ENCODE measurements at regions not wholly inside any gene's neighbourhood (a gene's known extent, or its start where the extent isn't known, plus 50 kb on each side); places are given as distances from the start of the nearest gene placed in this dataset.

GRCh38 chr10:78736926-78737630 is 331.7 kb upstream of the ZMIZ1 start:
- H3K4me1 ChIP-seq (ENCODE audit: control insufficient read depth in 1 of 2, insufficient read depth in 2 of 2, low read length in 2 of 2) = no peaks in the 10 kb centered on the region
- TF ChIP-seq ZFX (IDR thresholded peaks at IDR 0.05) = no peak
- no peak for TF ChIP-seq SIN3A (IDR thresholded peaks at IDR 0.05; ENCODE audit: low read depth)
- no peak for TF ChIP-seq RAD21 (IDR thresholded peaks at IDR 0.05; ENCODE audit: low read depth)
- no peak for TF ChIP-seq CEBPB (IDR thresholded peaks at IDR 0.05; ENCODE audit: low read depth)
- POLR2A ChIA-PET = no interaction called here
- RAD21 ChIA-PET (ENCODE audit: low non-redundant PET in 1 of 2, low total read pairs in 2 of 2, uncharacterized antibody in 2 of 2, unreplicated experiment in 2 of 2) = no interaction called here
- H3K27ac ChIP-seq (ENCODE audit: low read depth, low read length) = no peak overlapping the region
- CTCF ChIA-PET = no interaction called here
- no peaks in the 10 kb centered on the region for H3K9me3 ChIP-seq (ENCODE audit: control insufficient read depth in 1 of 2, insufficient read depth in 1 of 2, low read depth in 1 of 2, low read length in 2 of 2)
- no peaks in the 10 kb centered on the region for H3K36me3 ChIP-seq (ENCODE audit: control insufficient read depth in 1 of 2, insufficient read depth in 2 of 2, low read length in 2 of 2)
- no peak overlapping the region for H2AFZ ChIP-seq (ENCODE audit: low read depth, low read length, poor library complexity, severe bottlenecking)
- H3K9ac ChIP-seq (ENCODE audit: low read length) = no peak overlapping the region
- no peak overlapping the region for H3K4me3 ChIP-seq (replicated peaks in 1 of 2; ENCODE audit: low read depth in 1 of 2, low read length in 2 of 2)
- DNase-seq (ENCODE audit: low read depth, low spot score) = no peak
- H3K27me3 ChIP-seq (ENCODE audit: insufficient read depth, low read length) = peaks cover 56% of the 10 kb centered on the region
- no peak for ATAC-seq
- H3K4me2 ChIP-seq (ENCODE audit: low read length) = no peak overlapping the region
- BruUV-seq (replicated peaks) = no TSS peak
- no peaks in the 10 kb centered on the region for H4K20me1 ChIP-seq (ENCODE audit: insufficient read depth)
- H3K9me2 ChIP-seq (ENCODE audit: insufficient read depth) = no peaks in the 10 kb centered on the region
- intact Hi-C loops (cut with micrococcal nuclease) = no loop called here
- H3K79me2 ChIP-seq (ENCODE audit: insufficient read depth, low read length) = no peaks in the 10 kb centered on the region

- ChIA-PET CTCF (no interaction called here), RAD21 (ENCODE audit: low non-redundant PET in 1 of 2, low total read pairs in 2 of 2, uncharacterized antibody in 2 of 2, unreplicated experiment in 2 of 2) (no interaction called here), POLR2A (no interaction called here)
- Histone ChIP-seq H2AFZ (ENCODE audit: low read depth, low read length, poor library complexity, severe bottlenecking) (no peak overlapping the region), H3K79me2 (ENCODE audit: insufficient read depth, low read length) (no peaks in the 10 kb centered on the region), H3K9ac (ENCODE audit: low read length) (no peak overlapping the region), H3K27ac (ENCODE audit: low read depth, low read length) (no peak overlapping the region), H3K9me3 (ENCODE audit: control insufficient read depth in 1 of 2, insufficient read depth in 1 of 2, low read depth in 1 of 2, low read length in 2 of 2) (no peaks in the 10 kb centered on the region), H3K27me3 (ENCODE audit: insufficient read depth, low read length) (peaks cover 56% of the 10 kb centered on the region), H3K4me1 (ENCODE audit: control insufficient read depth in 1 of 2, insufficient read depth in 2 of 2, low read length in 2 of 2) (no peaks in the 10 kb centered on the region), H3K9me2 (ENCODE audit: insufficient read depth) (no peaks in the 10 kb centered on the region), H3K36me3 (ENCODE audit: control insufficient read depth in 1 of 2, insufficient read depth in 2 of 2, low read length in 2 of 2) (no peaks in the 10 kb centered on the region), H3K4me3 (replicated peaks in 1 of 2; ENCODE audit: low read depth in 1 of 2, low read length in 2 of 2) (no peak overlapping the region), H4K20me1 (ENCODE audit: insufficient read depth) (no peaks in the 10 kb centered on the region), H3K4me2 (ENCODE audit: low read length) (no peak overlapping the region)
- no TSS peak for BruUV-seq (replicated peaks)
- intact Hi-C loops (cut with micrococcal nuclease) = no loop called here
- DNase-seq (ENCODE audit: low read depth, low spot score) (no peak), ATAC-seq (no peak)
- no peak for TF ChIP-seq ZBTB33 (IDR thresholded peaks at IDR 0.05; ENCODE audit: extremely low read depth, insufficient replicate concordance, low read length)
- TF ChIP-seq ELF1 (IDR thresholded peaks at IDR 0.05; ENCODE audit: borderline replicate concordance, low read depth) = no peak
- TF ChIP-seq SP1 (IDR thresholded peaks at IDR 0.05; ENCODE audit: low read depth) = no peak
- TF ChIP-seq POLR2AphosphoS5 (IDR thresholded peaks at IDR 0.05; ENCODE audit: low read depth, low read length) = no peak
- TF ChIP-seq YY1 (IDR thresholded peaks at IDR 0.05; ENCODE audit: extremely low read depth, insufficient replicate concordance, low read depth, low read length) = no peak
- TF ChIP-seq RAD21 (IDR thresholded peaks at IDR 0.05; ENCODE audit: low read depth) = no peak
- no peak for TF ChIP-seq ZNF274 (IDR thresholded peaks at IDR 0.05; ENCODE audit: low read depth, low read length)
- TF ChIP-seq ZFX (IDR thresholded peaks at IDR 0.05) = no peak
- no peak for TF ChIP-seq CBX3 (IDR thresholded peaks at IDR 0.05; ENCODE audit: low read depth)
- no peak for TF ChIP-seq REST (IDR thresholded peaks at IDR 0.05; ENCODE audit: low read depth)
- no peak for TF ChIP-seq JUND (IDR thresholded peaks at IDR 0.05)
- no peak for TF ChIP-seq CEBPB (IDR thresholded peaks at IDR 0.05; ENCODE audit: low read depth)
Observed at GRCh38 chr10:78737883-78738856, 330.6 kb upstream of the ZMIZ1 start.

Data from HCT116 (cell line).